GM23338 (cell line): ENCODE measurements at regions not wholly inside any gene's neighbourhood (a gene's known extent, or its start where the extent isn't known, plus 50 kb on each side); places are given as distances from the start of the nearest gene placed in this dataset.
A peak's percentile ranks its signal among the peaks of the same experiment; 100 is the strongest.

Experiments used
- ATAC-seq: fragments of 200-7000 bp; cut with Tn5 transposase; 3 replicates; pipeline ENCODE4 v1.9.1; 2020
- DNase-seq: peaks from one replicate; pipeline ENCODE4 v3.0.0-alpha.2; 2015; ENCODE audit warnings: low spot score
- H2AFZ ChIP-seq: fragments of 200-600 bp; sonication (generic); 2 replicates; pipeline ENCODE4 v1.8.0; 2016; ENCODE audit warnings: antibody characterized with exemption, mild to moderate bottlenecking, moderate library complexity
- H3F3A ChIP-seq: fragments of 200-600 bp; sonication (generic); replicated peaks from 2 replicates; pipeline ENCODE4 v1.8.0; 2017; ENCODE audit warnings: antibody characterized with exemption, mixed run types, low read depth
- H3K27ac ChIP-seq: fragments of 200-600 bp; sonication (generic); 2 replicates; pipeline ENCODE4 v1.6.1; 2016; ENCODE audit warnings: low read depth
- H3K27me3 ChIP-seq: fragments of 200-600 bp; sonication (generic); 2 replicates; pipeline ENCODE4 v1.8.0; 2016; ENCODE audit warnings: mild to moderate bottlenecking, mixed run types, moderate library complexity; ENCODE audit not compliant: insufficient read depth
- H3K36me3 ChIP-seq: fragments of 200-600 bp; sonication (generic); 2 replicates; pipeline ENCODE4 v1.8.0; 2016; ENCODE audit warnings: mild to moderate bottlenecking; ENCODE audit not compliant: insufficient read depth
- H3K4me1 ChIP-seq: fragments of 200-600 bp; sonication (generic); 2 replicates; pipeline ENCODE4 v1.8.0; 2016; ENCODE audit warnings: mild to moderate bottlenecking, moderate library complexity; ENCODE audit not compliant: insufficient read depth
- H3K4me2 ChIP-seq: fragments of 200-600 bp; sonication (generic); 2 replicates; pipeline ENCODE4 v1.7.1; 2017; ENCODE audit warnings: mixed run types
- H3K4me3 ChIP-seq: fragments of 200-600 bp; sonication (generic); 2 replicates; pipeline ENCODE4 v1.6.1; 2016; ENCODE audit warnings: mixed run types
- H3K79me2 ChIP-seq: fragments of 200-600 bp; sonication (generic); replicated peaks from 2 replicates; pipeline ENCODE4 v1.8.0; 2017; ENCODE audit warnings: mild to moderate bottlenecking; ENCODE audit not compliant: insufficient read depth
- H3K9me2 ChIP-seq: fragments of 200-600 bp; sonication (generic); 2 replicates; pipeline ENCODE4 v1.8.0; 2017; ENCODE audit not compliant: insufficient read depth
- H4K20me1 ChIP-seq: fragments of 200-600 bp; sonication (generic); replicated peaks from 2 replicates; pipeline ENCODE4 v1.8.0; 2017; ENCODE audit warnings: mild to moderate bottlenecking; ENCODE audit not compliant: insufficient read depth
- H3K27ac Mint-ChIP-seq: 2 replicates; pipeline ENCODE4 v1.8.0; 2020; ENCODE audit warnings: inconsistent platforms, mild to moderate bottlenecking, moderate library complexity, mixed read lengths
- H3K27me3 Mint-ChIP-seq: 3 replicates; pipeline ENCODE4 v1.8.0; 2022; ENCODE audit warnings: low read depth, mild to moderate bottlenecking, moderate library complexity, mixed read lengths, inconsistent platforms; ENCODE audit not compliant: insufficient read depth, poor library complexity
- H3K36me3 Mint-ChIP-seq: 3 replicates; pipeline ENCODE4 v1.8.0; 2021; ENCODE audit warnings: low read depth, mild to moderate bottlenecking, inconsistent platforms, moderate library complexity, mixed read lengths
- H3K4me1 Mint-ChIP-seq: 3 replicates; pipeline ENCODE4 v1.8.0; 2020; ENCODE audit warnings: mild to moderate bottlenecking, inconsistent platforms, mixed read lengths
- H3K4me3 Mint-ChIP-seq: 3 replicates; pipeline ENCODE4 v1.8.0; 2021; ENCODE audit warnings: moderate library complexity, mild to moderate bottlenecking, inconsistent platforms, mixed read lengths
- H3K9me3 Mint-ChIP-seq: 3 replicates; pipeline ENCODE4 v1.8.0; 2020; ENCODE audit warnings: moderate library complexity, mild to moderate bottlenecking, inconsistent platforms, mixed read lengths
- CREB1 ChIP-seq: fragments of 250-450 bp; sonication (Bioruptor Pico); IDR thresholded peaks from 2 replicates; pipeline ENCODE4 v1.5.0; 2020; ENCODE audit warnings: low read depth, mild to moderate bottlenecking, moderate library complexity
- EZH2 ChIP-seq: fragments of 200-600 bp; sonication (generic); IDR thresholded peaks from one replicate; pipeline ENCODE4 v1.8.0; 2017; ENCODE audit warnings: antibody characterized with exemption, mild to moderate bottlenecking, low read depth; ENCODE audit not compliant: unreplicated experiment
- POLR2AphosphoS5 ChIP-seq: IDR thresholded peaks from 2 replicates; pipeline ENCODE4 v1.6.1; 2016; ENCODE audit warnings: antibody characterized with exemption, low read depth
- ZNF114 ChIP-seq: fragments of 250-450 bp; sonication (Bioruptor Pico); IDR thresholded peaks from 2 replicates; pipeline ENCODE4 v1.5.0; 2020; ENCODE audit warnings: mild to moderate bottlenecking, moderate library complexity
- TF ChIP-seq, protein P1 (sequence below), 2 experiments: fragments of 200-600 bp in 1 of 2; sonication (generic) in 1 of 2; conservative IDR thresholded peaks; 2 replicates each; pipeline versions ENCODE4 v1.5.1 to v1.6.1; 2016 to 2017; ENCODE audit warnings: antibody characterized with exemption in 2 of 2, low read depth in 2 of 2, mild to moderate bottlenecking in 2 of 2, moderate library complexity in 1 of 2
- TF ChIP-seq, protein P2 (sequence below): fragments of 250-450 bp; sonication (Bioruptor Pico); IDR thresholded peaks from 2 replicates; pipeline ENCODE4 v1.5.0; 2020; ENCODE audit warnings: mild to moderate bottlenecking, moderate library complexity
- TF ChIP-seq, protein P3 (sequence below): IDR thresholded peaks from one replicate; pipeline ENCODE4 v1.6.1; 2018; ENCODE audit warnings: antibody characterized with exemption; ENCODE audit not compliant: unreplicated experiment

GRCh38 chr5:8864053-8864452 is 681.8 kb downstream of the SEMA5A start:
- Histone ChIP-seq H2AFZ (peak overlapping the region; percentile 85), H3K9me2 (no peaks in the 10 kb centered on the region), H3K4me2 (no peak overlapping the region), H3K27me3 (no peaks in the 10 kb centered on the region), H3K4me3 (no peak overlapping the region), H3K36me3 (no peaks in the 10 kb centered on the region), H3K4me1 (no peaks in the 10 kb centered on the region), H3K79me2 (no peaks in the 10 kb centered on the region), H4K20me1 (no peaks in the 10 kb centered on the region; the same call in 1 of the 2 replicates), H3K27ac (no peak overlapping the region), H3F3A (no peaks in the 10 kb centered on the region)
- no peak overlapping the region for H3K27ac Mint-ChIP-seq
- H3K4me3 Mint-ChIP-seq = no peak overlapping the region
- peaks cover 3% of the 10 kb centered on the region; the same call in 1 of the 3 replicates for H3K4me1 Mint-ChIP-seq
- H3K27me3 Mint-ChIP-seq = peaks cover 2% of the 10 kb centered on the region
- H3K9me3 Mint-ChIP-seq = no peaks in the 10 kb centered on the region
- TF ChIP-seq, protein P1, sequence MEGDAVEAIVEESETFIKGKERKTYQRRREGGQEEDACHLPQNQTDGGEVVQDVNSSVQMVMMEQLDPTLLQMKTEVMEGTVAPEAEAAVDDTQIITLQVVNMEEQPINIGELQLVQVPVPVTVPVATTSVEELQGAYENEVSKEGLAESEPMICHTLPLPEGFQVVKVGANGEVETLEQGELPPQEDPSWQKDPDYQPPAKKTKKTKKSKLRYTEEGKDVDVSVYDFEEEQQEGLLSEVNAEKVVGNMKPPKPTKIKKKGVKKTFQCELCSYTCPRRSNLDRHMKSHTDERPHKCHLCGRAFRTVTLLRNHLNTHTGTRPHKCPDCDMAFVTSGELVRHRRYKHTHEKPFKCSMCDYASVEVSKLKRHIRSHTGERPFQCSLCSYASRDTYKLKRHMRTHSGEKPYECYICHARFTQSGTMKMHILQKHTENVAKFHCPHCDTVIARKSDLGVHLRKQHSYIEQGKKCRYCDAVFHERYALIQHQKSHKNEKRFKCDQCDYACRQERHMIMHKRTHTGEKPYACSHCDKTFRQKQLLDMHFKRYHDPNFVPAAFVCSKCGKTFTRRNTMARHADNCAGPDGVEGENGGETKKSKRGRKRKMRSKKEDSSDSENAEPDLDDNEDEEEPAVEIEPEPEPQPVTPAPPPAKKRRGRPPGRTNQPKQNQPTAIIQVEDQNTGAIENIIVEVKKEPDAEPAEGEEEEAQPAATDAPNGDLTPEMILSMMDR (conservative IDR thresholded peaks at IDR 0.05; ENCODE audit: low read depth in 2 of 2) = peak; percentile 76 to 88
- TF ChIP-seq CREB1 (CRISPR knock-in tag) = no peak
- peak; percentile 98 for ATAC-seq
- no peaks in the 10 kb centered on the region for H3K36me3 Mint-ChIP-seq
- DNase-seq = peak; percentile 78

GRCh38 chr5:8865266-8865665 is 680.6 kb downstream of the SEMA5A start:
- no peaks in the 10 kb centered on the region for H3K36me3 Mint-ChIP-seq
- no peak for ATAC-seq
- no peak for DNase-seq
- Histone ChIP-seq H3K27ac (no peak overlapping the region), H3K27me3 (no peaks in the 10 kb centered on the region), H3K9me2 (no peaks in the 10 kb centered on the region), H3K4me3 (no peak overlapping the region), H3K36me3 (no peaks in the 10 kb centered on the region), H3F3A (no peaks in the 10 kb centered on the region), H3K4me2 (no peak overlapping the region), H3K79me2 (no peaks in the 10 kb centered on the region), H4K20me1 (no peaks in the 10 kb centered on the region; the same call in 1 of the 2 replicates), H3K4me1 (peaks cover 4% of the 10 kb centered on the region; the same call in 1 of the 2 replicates), H2AFZ (peak overlapping the region; percentile 94)
- H3K27me3 Mint-ChIP-seq = peaks cover 2% of the 10 kb centered on the region
- H3K4me3 Mint-ChIP-seq = no peak overlapping the region
- H3K27ac Mint-ChIP-seq = no peak overlapping the region
- no peaks in the 10 kb centered on the region for H3K9me3 Mint-ChIP-seq
- peaks cover 3% of the 10 kb centered on the region; the same call in 1 of the 3 replicates for H3K4me1 Mint-ChIP-seq
- no peak for TF ChIP-seq ZNF114 (CRISPR knock-in tag)
- TF ChIP-seq POLR2AphosphoS5 = no peak
- TF ChIP-seq, protein P2, sequence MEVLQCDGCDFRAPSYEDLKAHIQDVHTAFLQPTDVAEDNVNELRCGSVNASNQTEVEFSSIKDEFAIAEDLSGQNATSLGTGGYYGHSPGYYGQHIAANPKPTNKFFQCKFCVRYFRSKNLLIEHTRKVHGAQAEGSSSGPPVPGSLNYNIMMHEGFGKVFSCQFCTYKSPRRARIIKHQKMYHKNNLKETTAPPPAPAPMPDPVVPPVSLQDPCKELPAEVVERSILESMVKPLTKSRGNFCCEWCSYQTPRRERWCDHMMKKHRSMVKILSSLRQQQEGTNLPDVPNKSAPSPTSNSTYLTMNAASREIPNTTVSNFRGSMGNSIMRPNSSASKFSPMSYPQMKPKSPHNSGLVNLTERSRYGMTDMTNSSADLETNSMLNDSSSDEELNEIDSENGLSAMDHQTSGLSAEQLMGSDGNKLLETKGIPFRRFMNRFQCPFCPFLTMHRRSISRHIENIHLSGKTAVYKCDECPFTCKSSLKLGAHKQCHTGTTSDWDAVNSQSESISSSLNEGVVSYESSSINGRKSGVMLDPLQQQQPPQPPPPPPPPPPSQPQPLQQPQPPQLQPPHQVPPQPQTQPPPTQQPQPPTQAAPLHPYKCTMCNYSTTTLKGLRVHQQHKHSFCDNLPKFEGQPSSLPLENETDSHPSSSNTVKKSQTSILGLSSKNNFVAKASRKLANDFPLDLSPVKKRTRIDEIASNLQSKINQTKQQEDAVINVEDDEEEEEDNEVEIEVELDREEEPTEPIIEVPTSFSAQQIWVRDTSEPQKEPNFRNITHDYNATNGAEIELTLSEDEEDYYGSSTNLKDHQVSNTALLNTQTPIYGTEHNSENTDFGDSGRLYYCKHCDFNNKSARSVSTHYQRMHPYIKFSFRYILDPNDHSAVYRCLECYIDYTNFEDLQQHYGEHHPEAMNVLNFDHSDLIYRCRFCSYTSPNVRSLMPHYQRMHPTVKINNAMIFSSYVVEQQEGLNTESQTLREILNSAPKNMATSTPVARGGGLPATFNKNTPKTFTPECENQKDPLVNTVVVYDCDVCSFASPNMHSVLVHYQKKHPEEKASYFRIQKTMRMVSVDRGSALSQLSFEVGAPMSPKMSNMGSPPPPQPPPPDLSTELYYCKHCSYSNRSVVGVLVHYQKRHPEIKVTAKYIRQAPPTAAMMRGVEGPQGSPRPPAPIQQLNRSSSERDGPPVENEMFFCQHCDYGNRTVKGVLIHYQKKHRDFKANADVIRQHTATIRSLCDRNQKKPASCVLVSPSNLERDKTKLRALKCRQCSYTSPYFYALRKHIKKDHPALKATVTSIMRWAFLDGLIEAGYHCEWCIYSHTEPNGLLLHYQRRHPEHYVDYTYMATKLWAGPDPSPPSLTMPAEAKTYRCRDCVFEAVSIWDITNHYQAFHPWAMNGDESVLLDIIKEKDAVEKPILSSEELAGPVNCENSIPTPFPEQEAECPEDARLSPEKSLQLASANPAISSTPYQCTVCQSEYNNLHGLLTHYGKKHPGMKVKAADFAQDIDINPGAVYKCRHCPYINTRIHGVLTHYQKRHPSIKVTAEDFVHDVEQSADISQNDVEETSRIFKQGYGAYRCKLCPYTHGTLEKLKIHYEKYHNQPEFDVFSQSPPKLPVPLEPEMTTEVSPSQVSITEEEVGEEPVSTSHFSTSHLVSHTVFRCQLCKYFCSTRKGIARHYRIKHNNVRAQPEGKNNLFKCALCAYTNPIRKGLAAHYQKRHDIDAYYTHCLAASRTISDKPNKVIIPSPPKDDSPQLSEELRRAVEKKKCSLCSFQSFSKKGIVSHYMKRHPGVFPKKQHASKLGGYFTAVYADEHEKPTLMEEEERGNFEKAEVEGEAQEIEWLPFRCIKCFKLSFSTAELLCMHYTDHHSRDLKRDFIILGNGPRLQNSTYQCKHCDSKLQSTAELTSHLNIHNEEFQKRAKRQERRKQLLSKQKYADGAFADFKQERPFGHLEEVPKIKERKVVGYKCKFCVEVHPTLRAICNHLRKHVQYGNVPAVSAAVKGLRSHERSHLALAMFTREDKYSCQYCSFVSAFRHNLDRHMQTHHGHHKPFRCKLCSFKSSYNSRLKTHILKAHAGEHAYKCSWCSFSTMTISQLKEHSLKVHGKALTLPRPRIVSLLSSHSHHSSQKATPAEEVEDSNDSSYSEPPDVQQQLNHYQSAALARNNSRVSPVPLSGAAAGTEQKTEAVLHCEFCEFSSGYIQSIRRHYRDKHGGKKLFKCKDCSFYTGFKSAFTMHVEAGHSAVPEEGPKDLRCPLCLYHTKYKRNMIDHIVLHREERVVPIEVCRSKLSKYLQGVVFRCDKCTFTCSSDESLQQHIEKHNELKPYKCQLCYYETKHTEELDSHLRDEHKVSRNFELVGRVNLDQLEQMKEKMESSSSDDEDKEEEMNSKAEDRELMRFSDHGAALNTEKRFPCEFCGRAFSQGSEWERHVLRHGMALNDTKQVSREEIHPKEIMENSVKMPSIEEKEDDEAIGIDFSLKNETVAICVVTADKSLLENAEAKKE (CRISPR knock-in tag) = no peak
- TF ChIP-seq, protein P3, sequence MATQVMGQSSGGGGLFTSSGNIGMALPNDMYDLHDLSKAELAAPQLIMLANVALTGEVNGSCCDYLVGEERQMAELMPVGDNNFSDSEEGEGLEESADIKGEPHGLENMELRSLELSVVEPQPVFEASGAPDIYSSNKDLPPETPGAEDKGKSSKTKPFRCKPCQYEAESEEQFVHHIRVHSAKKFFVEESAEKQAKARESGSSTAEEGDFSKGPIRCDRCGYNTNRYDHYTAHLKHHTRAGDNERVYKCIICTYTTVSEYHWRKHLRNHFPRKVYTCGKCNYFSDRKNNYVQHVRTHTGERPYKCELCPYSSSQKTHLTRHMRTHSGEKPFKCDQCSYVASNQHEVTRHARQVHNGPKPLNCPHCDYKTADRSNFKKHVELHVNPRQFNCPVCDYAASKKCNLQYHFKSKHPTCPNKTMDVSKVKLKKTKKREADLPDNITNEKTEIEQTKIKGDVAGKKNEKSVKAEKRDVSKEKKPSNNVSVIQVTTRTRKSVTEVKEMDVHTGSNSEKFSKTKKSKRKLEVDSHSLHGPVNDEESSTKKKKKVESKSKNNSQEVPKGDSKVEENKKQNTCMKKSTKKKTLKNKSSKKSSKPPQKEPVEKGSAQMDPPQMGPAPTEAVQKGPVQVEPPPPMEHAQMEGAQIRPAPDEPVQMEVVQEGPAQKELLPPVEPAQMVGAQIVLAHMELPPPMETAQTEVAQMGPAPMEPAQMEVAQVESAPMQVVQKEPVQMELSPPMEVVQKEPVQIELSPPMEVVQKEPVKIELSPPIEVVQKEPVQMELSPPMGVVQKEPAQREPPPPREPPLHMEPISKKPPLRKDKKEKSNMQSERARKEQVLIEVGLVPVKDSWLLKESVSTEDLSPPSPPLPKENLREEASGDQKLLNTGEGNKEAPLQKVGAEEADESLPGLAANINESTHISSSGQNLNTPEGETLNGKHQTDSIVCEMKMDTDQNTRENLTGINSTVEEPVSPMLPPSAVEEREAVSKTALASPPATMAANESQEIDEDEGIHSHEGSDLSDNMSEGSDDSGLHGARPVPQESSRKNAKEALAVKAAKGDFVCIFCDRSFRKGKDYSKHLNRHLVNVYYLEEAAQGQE = no peak
- TF ChIP-seq, protein P1 (conservative IDR thresholded peaks at IDR 0.05; ENCODE audit: low read depth in 2 of 2) = no peak
- TF ChIP-seq EZH2 = no peak
